Heart left ventricle (tissue), 16 donors: ENCODE measurements at regions not wholly inside any gene's neighbourhood (a gene's known extent, or its start where the extent isn't known, plus 50 kb on each side); places are given as distances from the start of the nearest gene placed in this dataset.

ENCODE experiments used
- ATAC-seq, 4 donors: fragments of 200-7000 bp; cut with Tn5 transposase; one replicate each; pipeline ENCODE4 v1.9.1; 2020 to 2022; ENCODE audit warnings: moderate library complexity in 4 of 4, mild to moderate bottlenecking in 3 of 4, moderate number of reproducible peaks in 1 of 4
- DNase-seq, 5 donors: peaks; one replicate each; pipeline ENCODE4 v3.0.0-alpha.2; 2020
- H3K27ac ChIP-seq, 12 donors: fragments of 200-600 bp; sonication (generic) in 4 of 12; one replicate each; pipeline versions ENCODE4 v1.5.0 to v1.8.0; 2016 to 2022; ENCODE audit warnings: mild to moderate bottlenecking in 2 of 12
- H3K27me3 ChIP-seq, 9 donors: fragments of 200-600 bp; sonication (generic) in 2 of 9; one replicate each; pipeline versions ENCODE4 v1.5.1 to v1.8.0; 2016 to 2022; ENCODE audit warnings: mild to moderate bottlenecking in 3 of 9
- H3K36me3 ChIP-seq, 9 donors: fragments of 200-600 bp; sonication (generic) in 2 of 9; one replicate each; pipeline versions ENCODE4 v1.5.0 to v1.8.0; 2018 to 2022; ENCODE audit warnings: mild to moderate bottlenecking in 2 of 9
- H3K4me1 ChIP-seq, 12 donors: fragments of 200-600 bp; sonication (generic) in 4 of 12; one replicate each; pipeline versions ENCODE4 v1.5.0 to v1.8.0; 2016 to 2022; ENCODE audit warnings: mild to moderate bottlenecking in 3 of 12
- H3K4me3 ChIP-seq, 12 donors: fragments of 200-600 bp; sonication (generic) in 4 of 12; one replicate each; pipeline versions ENCODE4 v1.5.0 to v1.8.0; 2017 to 2022; ENCODE audit warnings: mild to moderate bottlenecking in 9 of 12, moderate library complexity in 4 of 12
- H3K9me3 ChIP-seq, 12 donors: fragments of 200-600 bp; sonication (generic) in 4 of 12; one replicate each; pipeline versions ENCODE4 v1.5.0 to v1.8.0; 2016 to 2022; ENCODE audit warnings: mild to moderate bottlenecking in 1 of 12
- CTCF ChIP-seq, 12 donors: fragments of 200-600 bp; sonication (generic) in 4 of 12; IDR thresholded peaks; one replicate each; pipeline versions ENCODE4 v1.5.0 to v1.8.0; 2018 to 2022; ENCODE audit warnings: antibody characterized with exemption in 12 of 12, mild to moderate bottlenecking in 5 of 12
- POLR2A ChIP-seq, 2 donors: fragments of 450-650 bp; IDR thresholded peaks; one replicate each; pipeline ENCODE4 v1.6.1; 2017; ENCODE audit warnings: antibody characterized with exemption in 2 of 2, mild to moderate bottlenecking in 2 of 2, moderate library complexity in 2 of 2
- WGBS, 4 donors: extraction: QIAGEN DNeasy Blood & Tissue Kit in 2 of 4; methylation state at CpG; one replicate each; pipeline versions ENCODE4 v1.1.5 to v1.1.7; 2013 to 2018; 5-methylcytosine and 5-hydroxymethylcytosine counted together
- intact Hi-C, 10 donors: fragments of 100-400 bp; cut with DNase I; formaldehyde crosslinking; loops; one replicate each; pipeline versions ENCODE4 v1.11.1 to v1.14.2; 2022
- donor health status: ischemic (EF 13 %, LVEDD 7.1; RV severe dilation, severe dysfunction).
- donor health status: healthy with polysubstance abuse.
- donor health status: DM: no; HTN: yes; CAD: no.
- donor health status: DM: no; HTN: no; CAD: no.
- donor health status: ischemic (EF 25% LVEDD 6.9; RV normal size, moderate dysfunction).
- donor health status: ischemic (EF 25% LVEDD 5.7; RV mildly dilated, moderate dysfunction).
- donor health status: healthy.
- donor health status: DM: yes; HTN: yes; CAD: no.
- donor health status: ischemic (EF 35%, LVEDD 5.7; RV mildly dilated, moderate dysfunction).
- donor health status: nonischemic (EF 11% LVEDD 7.7; RV severe dilation, severe dysfunction).
- donor health status: DM: yes; HTN: yes; CAD: no.
- donor health status: PGD.
- donor health status: ischemic (EF 29% LVEDD 5.4; RV normal size, mild dysfunction).
- donor health status: nonischemic (EF 23%, LVEDD 6.1; RV moderate dilation, normal function).

DNA sequence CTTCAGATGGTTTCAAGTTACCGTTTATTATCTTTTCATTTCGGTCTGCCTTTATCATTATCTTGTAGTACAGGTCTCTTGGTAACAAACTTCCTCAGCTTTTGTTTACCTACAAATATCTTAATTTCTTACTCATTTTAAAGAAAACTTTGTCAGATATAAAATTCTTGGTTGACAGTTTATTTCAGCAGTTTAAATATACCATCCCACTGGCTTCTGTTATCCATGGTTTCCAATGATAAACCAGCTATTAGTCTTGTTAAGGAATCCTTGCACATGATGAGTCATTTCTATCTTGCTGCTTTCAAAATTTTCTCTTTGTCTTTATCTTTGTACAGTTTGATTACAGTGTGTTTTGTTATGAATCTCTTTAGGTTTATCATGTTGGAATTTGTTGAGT, 308.3 kb upstream of the SPRY2 start:
- TF ChIP-seq CTCF (IDR thresholded peaks at IDR 0.05) (no peak), POLR2A (IDR thresholded peaks at IDR 0.05) (no peak)
- H3K4me1 ChIP-seq: no peaks in the 10 kb centered on the region
- H3K9me3 ChIP-seq: peaks cover 0 to 23% (median 5%) of the 10 kb centered on the region in 12 donors
- no peak overlapping the region for H3K27ac ChIP-seq
- H3K4me3 ChIP-seq: no peak overlapping the region
- intact Hi-C loops: no loop called here
- no peaks in the 10 kb centered on the region for H3K27me3 ChIP-seq
- 93 to 96% (median 95%) methylated on average over 2 of the region's 2 CpGs for WGBS, 4 donors
- no peaks in the 10 kb centered on the region for H3K36me3 ChIP-seq
- no peak for DNase-seq
- no peak for ATAC-seq

GRCh38 chr13:80642641-80643040, 301.7 kb upstream of the SPRY2 start:
- ATAC-seq: no peak
- H3K36me3 ChIP-seq: no peaks in the 10 kb centered on the region
- no peaks in the 10 kb centered on the region for H3K4me1 ChIP-seq
- H3K9me3 ChIP-seq: peaks cover 0 to 9% (median 0%) of the 10 kb centered on the region in 12 donors
- intact Hi-C loops: no loop called here
- H3K27ac ChIP-seq: no peak overlapping the region
- TF ChIP-seq POLR2A (IDR thresholded peaks at IDR 0.05) (no peak), CTCF (IDR thresholded peaks at IDR 0.05) (no peak)
- no peaks in the 10 kb centered on the region for H3K27me3 ChIP-seq
- H3K4me3 ChIP-seq: no peak overlapping the region
- 39 to 48% (median 43%) methylated on average over 3 of the region's 3 CpGs for WGBS, 4 donors
- no peak for DNase-seq

- WGBS, 4 donors: 92 to 97% (median 95%) methylated on average over 1 of the region's 1 CpG
- H3K4me1 ChIP-seq: peaks cover 0 to 16% (median 7%) of the 10 kb centered on the region in 12 donors
- ATAC-seq: no peak
- H3K9me3 ChIP-seq: no peaks in the 10 kb centered on the region
- no peaks in the 10 kb centered on the region for H3K36me3 ChIP-seq
- intact Hi-C loops: no loop called here
- DNase-seq: no peak
- H3K27me3 ChIP-seq: no peaks in the 10 kb centered on the region
- no peak overlapping the region for H3K4me3 ChIP-seq
- TF ChIP-seq POLR2A (IDR thresholded peaks at IDR 0.05) (no peak), CTCF (IDR thresholded peaks at IDR 0.05) (no peak)
- H3K27ac ChIP-seq: no peak overlapping the region
Observed at GRCh38 chr13:80633251-80633650, 292.3 kb upstream of the SPRY2 start.

GRCh38 chr13:80630685-80631121, 289.8 kb upstream of the SPRY2 start:
- 62 to 73% (median 65%) methylated on average over 3 of the region's 3 CpGs for WGBS, 4 donors
- H3K9me3 ChIP-seq: no peaks in the 10 kb centered on the region
- TF ChIP-seq CTCF (IDR thresholded peaks at IDR 0.05) (no peak), POLR2A (IDR thresholded peaks at IDR 0.05) (no peak)
- H3K4me1 ChIP-seq: peaks cover 0 to 16% (median 7%) of the 10 kb centered on the region in 12 donors
- ATAC-seq: peak; percentile 84 to 94 (median 92)
- DNase-seq: peak in 2 of 5 donors; percentile 25 to 28
- peak overlapping the region in 9 of 12 donors; percentile 44 to 77 (median 68) for H3K27ac ChIP-seq
- H3K36me3 ChIP-seq: no peaks in the 10 kb centered on the region
- intact Hi-C loops: no loop called here
- H3K27me3 ChIP-seq: no peaks in the 10 kb centered on the region
- H3K4me3 ChIP-seq: no peak overlapping the region
